HS-5 (cell line): ENCODE measurements at regions not wholly inside any gene's neighbourhood (a gene's known extent, or its start where the extent isn't known, plus 50 kb on each side); places are given as distances from the start of the nearest gene placed in this dataset.

Experiments used
- DNase-seq: peaks from one replicate; pipeline ENCODE4 v3.0.0-alpha.2; 2012; ENCODE audit warnings: low read depth

- no peak for DNase-seq
Observed at GRCh38 chr1:83028467-83028866, 970.5 kb downstream of the TTLL7 start.

GRCh38 chr1:83027511-83027910, 971.4 kb downstream of the TTLL7 start:
- no peak for DNase-seq

- no peak for DNase-seq
Observed at GRCh38 chr1:83026745-83027144, 972.2 kb downstream of the TTLL7 start.

- no peak for DNase-seq
Observed at GRCh38 chr1:83024251-83024767, 974.6 kb downstream of the TTLL7 start.

GRCh38 chr1:83023212-83023611, 975.7 kb downstream of the TTLL7 start:
- no peak for DNase-seq

- no peak for DNase-seq
Observed at GRCh38 chr1:83022206-83022605, 976.7 kb downstream of the TTLL7 start.

- no peak for DNase-seq
Observed at GRCh38 chr1:83017701-83018100, 981.2 kb downstream of the TTLL7 start.

- DNase-seq = no peak
Observed at GRCh38 chr1:83017276-83017675, 981.7 kb downstream of the TTLL7 start.

- no peak for DNase-seq
Observed at GRCh38 chr1:83016354-83016849, 982.5 kb downstream of the TTLL7 start.

GRCh38 chr1:83015163-83015562, 983.8 kb downstream of the TTLL7 start:
- no peak for DNase-seq

- no peak for DNase-seq
Observed at GRCh38 chr1:83012950-83013349, 986.0 kb downstream of the TTLL7 start.

- DNase-seq = no peak
Observed at GRCh38 chr1:83011265-83011664, 987.7 kb downstream of the TTLL7 start.

- DNase-seq = no peak
Observed at GRCh38 chr1:83006271-83006670, 992.7 kb downstream of the TTLL7 start.

GRCh38 chr1:83000286-83000685, 998.6 kb downstream of the TTLL7 start:
- DNase-seq = no peak

- DNase-seq = no peak
Observed at GRCh38 chr1:82995951-82996350, 1003.0 kb downstream of the TTLL7 start.

- DNase-seq = no peak
Observed at GRCh38 chr1:82994616-82995263, 1004.2 kb downstream of the TTLL7 start.

- DNase-seq = no peak
Observed at GRCh38 chr1:82991569-82991968, 1007.4 kb downstream of the TTLL7 start.

GRCh38 chr1:82979593-82980236, 1019.2 kb downstream of the TTLL7 start:
- no peak for DNase-seq

GRCh38 chr1:82978461-82979324, 1020.2 kb downstream of the TTLL7 start:
- DNase-seq = no peak

- no peak for DNase-seq
Observed at GRCh38 chr1:82972841-82973553, 1025.9 kb downstream of the TTLL7 start.

- no peak for DNase-seq
Observed at GRCh38 chr1:82969340-82969739, 1029.6 kb downstream of the TTLL7 start.

GRCh38 chr1:82962658-82963057, 1036.3 kb downstream of the TTLL7 start:
- DNase-seq = no peak
